ENCODE measurements at regions not wholly inside any gene's neighbourhood (a gene's known extent, or its start where the extent isn't known, plus 50 kb on each side); places are given as distances from the start of the nearest gene placed in this dataset.

DNA sequence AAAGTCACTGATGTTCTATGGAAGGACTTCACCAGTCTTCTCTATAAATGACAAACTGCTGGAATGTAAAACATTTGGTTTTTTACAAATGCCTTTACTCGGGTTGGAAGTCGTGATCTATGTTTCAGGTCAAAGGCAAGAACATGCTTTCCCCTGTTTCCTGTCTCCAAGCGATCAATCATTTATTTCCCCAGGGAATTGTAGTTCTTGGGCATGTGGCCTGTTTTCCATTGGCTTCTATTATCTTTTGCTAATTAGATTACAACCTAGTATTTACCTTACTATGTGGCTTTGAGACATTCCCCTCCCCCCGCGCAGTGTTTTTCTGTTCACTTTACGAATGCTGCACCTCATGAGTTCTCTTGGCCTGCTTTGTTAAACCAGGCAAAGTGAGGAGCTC, 684.2 kb downstream of the EPHA4 start:
- TF ChIP-seq, protein P1, sequence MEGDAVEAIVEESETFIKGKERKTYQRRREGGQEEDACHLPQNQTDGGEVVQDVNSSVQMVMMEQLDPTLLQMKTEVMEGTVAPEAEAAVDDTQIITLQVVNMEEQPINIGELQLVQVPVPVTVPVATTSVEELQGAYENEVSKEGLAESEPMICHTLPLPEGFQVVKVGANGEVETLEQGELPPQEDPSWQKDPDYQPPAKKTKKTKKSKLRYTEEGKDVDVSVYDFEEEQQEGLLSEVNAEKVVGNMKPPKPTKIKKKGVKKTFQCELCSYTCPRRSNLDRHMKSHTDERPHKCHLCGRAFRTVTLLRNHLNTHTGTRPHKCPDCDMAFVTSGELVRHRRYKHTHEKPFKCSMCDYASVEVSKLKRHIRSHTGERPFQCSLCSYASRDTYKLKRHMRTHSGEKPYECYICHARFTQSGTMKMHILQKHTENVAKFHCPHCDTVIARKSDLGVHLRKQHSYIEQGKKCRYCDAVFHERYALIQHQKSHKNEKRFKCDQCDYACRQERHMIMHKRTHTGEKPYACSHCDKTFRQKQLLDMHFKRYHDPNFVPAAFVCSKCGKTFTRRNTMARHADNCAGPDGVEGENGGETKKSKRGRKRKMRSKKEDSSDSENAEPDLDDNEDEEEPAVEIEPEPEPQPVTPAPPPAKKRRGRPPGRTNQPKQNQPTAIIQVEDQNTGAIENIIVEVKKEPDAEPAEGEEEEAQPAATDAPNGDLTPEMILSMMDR (tag by site-specific recombination; IDR thresholded peaks at IDR 0.05), result no peak
- no peak for TF ChIP-seq ZFP3 (tag by site-specific recombination; IDR thresholded peaks at IDR 0.05; ENCODE audit: low read depth)
- TF ChIP-seq ZFP69B (tag by site-specific recombination; IDR thresholded peaks at IDR 0.05), result no peak
- no peak for TF ChIP-seq RBAK (tag by site-specific recombination; IDR thresholded peaks at IDR 0.05)
- TF ChIP-seq ZNF654 (tag by site-specific recombination; IDR thresholded peaks at IDR 0.05; ENCODE audit: low read depth), result no peak
- no peak for TF ChIP-seq ZSCAN5A (tag by site-specific recombination; IDR thresholded peaks at IDR 0.05)
- TF ChIP-seq ZNF114 (tag by site-specific recombination; IDR thresholded peaks at IDR 0.05), result no peak
- no peak for TF ChIP-seq ZNF670 (tag by site-specific recombination; IDR thresholded peaks at IDR 0.05; ENCODE audit: low read depth)
- TF ChIP-seq REST (tag by site-specific recombination; IDR thresholded peaks at IDR 0.05), result no peak
- TF ChIP-seq YY2 (tag by site-specific recombination; IDR thresholded peaks at IDR 0.05), result no peak
- TF ChIP-seq ZFP37 (tag by site-specific recombination; IDR thresholded peaks at IDR 0.05), result no peak
- TF ChIP-seq, protein P2, sequence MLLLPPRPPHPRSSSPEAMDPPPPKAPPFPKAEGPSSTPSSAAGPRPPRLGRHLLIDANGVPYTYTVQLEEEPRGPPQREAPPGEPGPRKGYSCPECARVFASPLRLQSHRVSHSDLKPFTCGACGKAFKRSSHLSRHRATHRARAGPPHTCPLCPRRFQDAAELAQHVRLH (tag by site-specific recombination; IDR thresholded peaks at IDR 0.05), result no peak
- TF ChIP-seq, protein P3, sequence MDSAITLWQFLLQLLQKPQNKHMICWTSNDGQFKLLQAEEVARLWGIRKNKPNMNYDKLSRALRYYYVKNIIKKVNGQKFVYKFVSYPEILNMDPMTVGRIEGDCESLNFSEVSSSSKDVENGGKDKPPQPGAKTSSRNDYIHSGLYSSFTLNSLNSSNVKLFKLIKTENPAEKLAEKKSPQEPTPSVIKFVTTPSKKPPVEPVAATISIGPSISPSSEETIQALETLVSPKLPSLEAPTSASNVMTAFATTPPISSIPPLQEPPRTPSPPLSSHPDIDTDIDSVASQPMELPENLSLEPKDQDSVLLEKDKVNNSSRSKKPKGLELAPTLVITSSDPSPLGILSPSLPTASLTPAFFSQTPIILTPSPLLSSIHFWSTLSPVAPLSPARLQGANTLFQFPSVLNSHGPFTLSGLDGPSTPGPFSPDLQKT (IDR thresholded peaks at IDR 0.05; ENCODE audit: borderline replicate concordance, low read depth, low read length), result no peak
- TF ChIP-seq MYNN (tag by site-specific recombination; IDR thresholded peaks at IDR 0.05; ENCODE audit: borderline replicate concordance), result no peak
